ENCODE measurements at regions not wholly inside any gene's neighbourhood (a gene's known extent, or its start where the extent isn't known, plus 50 kb on each side); places are given as distances from the start of the nearest gene placed in this dataset.
"Not testable (repeated sequence)": the region's sequence is repeated elsewhere in the genome, so short reads cannot be mapped to it uniquely, and the experiment has no call there.

DNA sequence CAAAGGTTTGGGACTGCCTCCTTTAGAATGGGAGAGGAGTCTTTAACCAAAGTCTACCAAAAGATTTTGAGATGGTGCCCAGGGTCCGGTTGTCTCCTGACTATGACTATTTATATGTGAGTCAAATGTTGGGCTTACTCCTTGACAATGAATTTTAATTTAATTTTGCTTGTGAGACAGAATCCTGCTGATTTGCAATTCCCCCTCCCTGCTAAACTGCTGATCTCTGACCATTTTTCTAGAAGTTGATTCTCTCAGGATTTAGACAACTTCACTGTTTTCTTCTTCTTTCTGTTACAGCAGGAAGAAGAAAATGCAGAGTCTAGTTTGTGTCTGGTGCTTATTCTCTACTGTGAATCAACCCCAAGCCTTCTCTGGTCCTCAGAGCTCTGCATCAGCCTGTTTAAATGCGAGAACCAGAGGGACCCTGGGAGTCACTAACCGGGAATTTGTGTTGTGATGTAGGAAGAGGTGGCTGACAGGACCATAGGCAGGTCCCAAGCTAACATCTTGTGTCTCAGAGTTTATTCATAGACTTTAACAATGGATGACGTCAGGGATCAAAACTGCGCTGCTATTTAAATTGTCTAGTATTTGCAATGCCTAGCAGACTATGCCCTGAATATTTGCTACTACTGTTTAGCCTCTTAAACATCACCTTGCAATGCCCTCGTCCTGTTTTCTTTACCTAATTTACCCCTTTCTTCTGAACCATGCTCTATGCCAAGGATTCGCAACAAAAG lies 124.0 kb upstream of the TAF11L2 start (continued):
- TF ChIP-seq, protein P1, sequence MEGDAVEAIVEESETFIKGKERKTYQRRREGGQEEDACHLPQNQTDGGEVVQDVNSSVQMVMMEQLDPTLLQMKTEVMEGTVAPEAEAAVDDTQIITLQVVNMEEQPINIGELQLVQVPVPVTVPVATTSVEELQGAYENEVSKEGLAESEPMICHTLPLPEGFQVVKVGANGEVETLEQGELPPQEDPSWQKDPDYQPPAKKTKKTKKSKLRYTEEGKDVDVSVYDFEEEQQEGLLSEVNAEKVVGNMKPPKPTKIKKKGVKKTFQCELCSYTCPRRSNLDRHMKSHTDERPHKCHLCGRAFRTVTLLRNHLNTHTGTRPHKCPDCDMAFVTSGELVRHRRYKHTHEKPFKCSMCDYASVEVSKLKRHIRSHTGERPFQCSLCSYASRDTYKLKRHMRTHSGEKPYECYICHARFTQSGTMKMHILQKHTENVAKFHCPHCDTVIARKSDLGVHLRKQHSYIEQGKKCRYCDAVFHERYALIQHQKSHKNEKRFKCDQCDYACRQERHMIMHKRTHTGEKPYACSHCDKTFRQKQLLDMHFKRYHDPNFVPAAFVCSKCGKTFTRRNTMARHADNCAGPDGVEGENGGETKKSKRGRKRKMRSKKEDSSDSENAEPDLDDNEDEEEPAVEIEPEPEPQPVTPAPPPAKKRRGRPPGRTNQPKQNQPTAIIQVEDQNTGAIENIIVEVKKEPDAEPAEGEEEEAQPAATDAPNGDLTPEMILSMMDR (conservative IDR thresholded peaks at IDR 0.05; ENCODE audit: low read depth in 2 of 2) = no peak
- TF ChIP-seq, protein P2, sequence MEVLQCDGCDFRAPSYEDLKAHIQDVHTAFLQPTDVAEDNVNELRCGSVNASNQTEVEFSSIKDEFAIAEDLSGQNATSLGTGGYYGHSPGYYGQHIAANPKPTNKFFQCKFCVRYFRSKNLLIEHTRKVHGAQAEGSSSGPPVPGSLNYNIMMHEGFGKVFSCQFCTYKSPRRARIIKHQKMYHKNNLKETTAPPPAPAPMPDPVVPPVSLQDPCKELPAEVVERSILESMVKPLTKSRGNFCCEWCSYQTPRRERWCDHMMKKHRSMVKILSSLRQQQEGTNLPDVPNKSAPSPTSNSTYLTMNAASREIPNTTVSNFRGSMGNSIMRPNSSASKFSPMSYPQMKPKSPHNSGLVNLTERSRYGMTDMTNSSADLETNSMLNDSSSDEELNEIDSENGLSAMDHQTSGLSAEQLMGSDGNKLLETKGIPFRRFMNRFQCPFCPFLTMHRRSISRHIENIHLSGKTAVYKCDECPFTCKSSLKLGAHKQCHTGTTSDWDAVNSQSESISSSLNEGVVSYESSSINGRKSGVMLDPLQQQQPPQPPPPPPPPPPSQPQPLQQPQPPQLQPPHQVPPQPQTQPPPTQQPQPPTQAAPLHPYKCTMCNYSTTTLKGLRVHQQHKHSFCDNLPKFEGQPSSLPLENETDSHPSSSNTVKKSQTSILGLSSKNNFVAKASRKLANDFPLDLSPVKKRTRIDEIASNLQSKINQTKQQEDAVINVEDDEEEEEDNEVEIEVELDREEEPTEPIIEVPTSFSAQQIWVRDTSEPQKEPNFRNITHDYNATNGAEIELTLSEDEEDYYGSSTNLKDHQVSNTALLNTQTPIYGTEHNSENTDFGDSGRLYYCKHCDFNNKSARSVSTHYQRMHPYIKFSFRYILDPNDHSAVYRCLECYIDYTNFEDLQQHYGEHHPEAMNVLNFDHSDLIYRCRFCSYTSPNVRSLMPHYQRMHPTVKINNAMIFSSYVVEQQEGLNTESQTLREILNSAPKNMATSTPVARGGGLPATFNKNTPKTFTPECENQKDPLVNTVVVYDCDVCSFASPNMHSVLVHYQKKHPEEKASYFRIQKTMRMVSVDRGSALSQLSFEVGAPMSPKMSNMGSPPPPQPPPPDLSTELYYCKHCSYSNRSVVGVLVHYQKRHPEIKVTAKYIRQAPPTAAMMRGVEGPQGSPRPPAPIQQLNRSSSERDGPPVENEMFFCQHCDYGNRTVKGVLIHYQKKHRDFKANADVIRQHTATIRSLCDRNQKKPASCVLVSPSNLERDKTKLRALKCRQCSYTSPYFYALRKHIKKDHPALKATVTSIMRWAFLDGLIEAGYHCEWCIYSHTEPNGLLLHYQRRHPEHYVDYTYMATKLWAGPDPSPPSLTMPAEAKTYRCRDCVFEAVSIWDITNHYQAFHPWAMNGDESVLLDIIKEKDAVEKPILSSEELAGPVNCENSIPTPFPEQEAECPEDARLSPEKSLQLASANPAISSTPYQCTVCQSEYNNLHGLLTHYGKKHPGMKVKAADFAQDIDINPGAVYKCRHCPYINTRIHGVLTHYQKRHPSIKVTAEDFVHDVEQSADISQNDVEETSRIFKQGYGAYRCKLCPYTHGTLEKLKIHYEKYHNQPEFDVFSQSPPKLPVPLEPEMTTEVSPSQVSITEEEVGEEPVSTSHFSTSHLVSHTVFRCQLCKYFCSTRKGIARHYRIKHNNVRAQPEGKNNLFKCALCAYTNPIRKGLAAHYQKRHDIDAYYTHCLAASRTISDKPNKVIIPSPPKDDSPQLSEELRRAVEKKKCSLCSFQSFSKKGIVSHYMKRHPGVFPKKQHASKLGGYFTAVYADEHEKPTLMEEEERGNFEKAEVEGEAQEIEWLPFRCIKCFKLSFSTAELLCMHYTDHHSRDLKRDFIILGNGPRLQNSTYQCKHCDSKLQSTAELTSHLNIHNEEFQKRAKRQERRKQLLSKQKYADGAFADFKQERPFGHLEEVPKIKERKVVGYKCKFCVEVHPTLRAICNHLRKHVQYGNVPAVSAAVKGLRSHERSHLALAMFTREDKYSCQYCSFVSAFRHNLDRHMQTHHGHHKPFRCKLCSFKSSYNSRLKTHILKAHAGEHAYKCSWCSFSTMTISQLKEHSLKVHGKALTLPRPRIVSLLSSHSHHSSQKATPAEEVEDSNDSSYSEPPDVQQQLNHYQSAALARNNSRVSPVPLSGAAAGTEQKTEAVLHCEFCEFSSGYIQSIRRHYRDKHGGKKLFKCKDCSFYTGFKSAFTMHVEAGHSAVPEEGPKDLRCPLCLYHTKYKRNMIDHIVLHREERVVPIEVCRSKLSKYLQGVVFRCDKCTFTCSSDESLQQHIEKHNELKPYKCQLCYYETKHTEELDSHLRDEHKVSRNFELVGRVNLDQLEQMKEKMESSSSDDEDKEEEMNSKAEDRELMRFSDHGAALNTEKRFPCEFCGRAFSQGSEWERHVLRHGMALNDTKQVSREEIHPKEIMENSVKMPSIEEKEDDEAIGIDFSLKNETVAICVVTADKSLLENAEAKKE (CRISPR knock-in tag; IDR thresholded peaks at IDR 0.05) = no peak
- TF ChIP-seq CREB1 (CRISPR knock-in tag; IDR thresholded peaks at IDR 0.05; ENCODE audit: low read depth) = no peak

- no peaks in the 10 kb centered on the region for H3K9me2 ChIP-seq (ENCODE audit: insufficient read depth)
- no peaks in the 10 kb centered on the region for H3K79me2 ChIP-seq (replicated peaks; ENCODE audit: insufficient read depth)
- H3F3A ChIP-seq (replicated peaks; ENCODE audit: low read depth) = no peaks in the 10 kb centered on the region
- Mint-ChIP-seq H3K27ac (peak overlapping the region; percentile 96), H3K27me3 (ENCODE audit: insufficient read depth, low read depth, poor library complexity) (peaks cover 9% of the 10 kb centered on the region), H3K9me3 (peaks cover 4% of the 10 kb centered on the region; the same call in 2 of the 3 replicates), H3K36me3 (ENCODE audit: low read depth) (0 out of 3 replicates have a peak, but pooled peaks cover 5% of the 10 kb centered on the region), H3K4me3 (no peak overlapping the region), H3K4me1 (peaks cover 22% of the 10 kb centered on the region)
- H3K4me3 ChIP-seq = peak overlapping the region; percentile 34
- H3K4me1 ChIP-seq (ENCODE audit: insufficient read depth) = peaks cover 18% of the 10 kb centered on the region
- peak overlapping the region; percentile 70 for H3K4me2 ChIP-seq
- TF ChIP-seq ZNF114 (CRISPR knock-in tag; IDR thresholded peaks at IDR 0.05) = no peak
- ATAC-seq (peak; percentile 84), DNase-seq (ENCODE audit: low spot score) (peak; percentile 73)
- H3K27me3 ChIP-seq (ENCODE audit: insufficient read depth) = no peaks in the 10 kb centered on the region
- H3K27ac ChIP-seq (ENCODE audit: low read depth) = no peak overlapping the region
- H4K20me1 ChIP-seq (replicated peaks; ENCODE audit: insufficient read depth) = no peaks in the 10 kb centered on the region
- no peaks in the 10 kb centered on the region; the same call in 1 of the 2 replicates for H3K36me3 ChIP-seq (ENCODE audit: insufficient read depth)
- peak overlapping the region; percentile 40 for H2AFZ ChIP-seq
Measured at GRCh38 chr5:17374973-17375742, 122.9 kb upstream of the TAF11L2 start.

DNA sequence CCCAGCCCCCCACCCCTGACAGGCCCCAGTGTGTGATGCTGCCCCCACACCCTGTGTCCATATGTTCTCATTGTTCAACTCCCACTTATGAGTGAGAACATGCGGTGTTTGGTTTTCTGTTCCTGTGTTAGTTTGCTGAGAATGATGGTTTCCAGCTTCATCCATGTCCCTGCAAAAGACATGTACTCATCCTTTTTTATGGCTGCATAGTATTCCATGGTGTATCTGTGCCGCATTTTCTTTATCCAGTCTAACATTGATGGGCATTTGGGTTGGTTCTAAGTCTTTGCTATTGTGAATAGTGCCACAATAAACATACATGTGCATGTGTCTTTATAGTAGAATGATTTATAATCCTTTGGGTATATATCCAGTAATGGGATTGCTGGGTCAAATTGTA lies 122.1 kb upstream of the TAF11L2 start:
- ATAC-seq; H3K36me3 ChIP-seq (ENCODE audit: insufficient read depth); DNase-seq (ENCODE audit: low spot score); H3K27me3 Mint-ChIP-seq (ENCODE audit: insufficient read depth, low read depth, poor library complexity); H3K4me3 ChIP-seq; H3K27ac ChIP-seq (ENCODE audit: low read depth); H3K9me3 Mint-ChIP-seq; H3F3A ChIP-seq (replicated peaks; ENCODE audit: low read depth); H3K27me3 ChIP-seq (ENCODE audit: insufficient read depth); H3K4me2 ChIP-seq; H3K9me2 ChIP-seq (ENCODE audit: insufficient read depth); H3K36me3 Mint-ChIP-seq (ENCODE audit: low read depth); H4K20me1 ChIP-seq (replicated peaks; ENCODE audit: insufficient read depth); H3K79me2 ChIP-seq (replicated peaks; ENCODE audit: insufficient read depth); H2AFZ ChIP-seq; H3K4me3 Mint-ChIP-seq; H3K27ac Mint-ChIP-seq: not testable (repeated sequence)
- peaks cover 26% of the 10 kb centered on the region for H3K4me1 Mint-ChIP-seq
- peaks cover 18% of the 10 kb centered on the region for H3K4me1 ChIP-seq (ENCODE audit: insufficient read depth)

Measured in GM23338 (cell line).